GM12878 (cell line): ENCODE measurements at regions not wholly inside any gene's neighbourhood (a gene's known extent, or its start where the extent isn't known, plus 50 kb on each side); places are given as distances from the start of the nearest gene placed in this dataset.

Experiments
- BACH1 ChIP-seq: fragments of 450-650 bp; IDR thresholded peaks from 2 replicates; pipeline ENCODE4 v1.6.1; 2017; ENCODE audit warnings: mild to moderate bottlenecking, borderline replicate concordance
- CHD4 ChIP-seq: fragments of 200-600 bp; sonication (generic); IDR thresholded peaks from 2 replicates; pipeline ENCODE4 v1.6.1; 2016; ENCODE audit warnings: mild to moderate bottlenecking
- GABPA ChIP-seq: IDR thresholded peaks from 2 replicates; pipeline ENCODE4 v1.6.1; 2014; ENCODE audit warnings: antibody characterized with exemption, low read depth, mild to moderate bottlenecking, inconsistent platforms
- MEF2A ChIP-seq: IDR thresholded peaks from 2 replicates; pipeline ENCODE4 v1.6.1; 2011; ENCODE audit warnings: low read depth, mild to moderate bottlenecking, low read length, moderate library complexity; ENCODE audit not compliant: insufficient read depth
- NBN ChIP-seq: fragments of 450-650 bp; IDR thresholded peaks from 2 replicates; pipeline ENCODE4 v1.6.1; 2016
- RELA ChIP-seq: fragments of 450-650 bp; IDR thresholded peaks from 2 replicates; pipeline ENCODE4 v1.8.0; 2014; ENCODE audit warnings: borderline replicate concordance; ENCODE audit not compliant: partially characterized antibody
- TF ChIP-seq, protein P1 (sequence below): fragments of 150-350 bp; IDR thresholded peaks from 2 replicates; pipeline ENCODE4 v1.6.1; 2016; ENCODE audit warnings: low read depth, low read length
- TF ChIP-seq, protein P2 (sequence below): IDR thresholded peaks from 2 replicates; pipeline ENCODE4 v1.6.1; 2012; ENCODE audit warnings: low read depth, low read length, improper control_type of control experiment
- TF ChIP-seq, protein P3 (sequence below), 3 experiments: IDR thresholded peaks in 2 of 3; conservative IDR thresholded peaks in 1 of 3; 2 replicates each; pipeline ENCODE4 v1.5.1; 2011; ENCODE audit warnings: low read depth in 3 of 3, low read length in 3 of 3, mild to moderate bottlenecking in 3 of 3, control low read depth in 2 of 3, moderate library complexity in 2 of 3, inconsistent platforms in 1 of 3, mixed read lengths in 1 of 3; ENCODE audit not compliant: control insufficient read depth in 2 of 3, insufficient read depth in 1 of 3; ENCODE audit errors: extremely low read depth in 1 of 3
- TF ChIP-seq, protein P4 (sequence below): fragments of 150-350 bp; IDR thresholded peaks from 2 replicates; pipeline ENCODE4 v1.6.1; 2014; ENCODE audit warnings: mild to moderate bottlenecking, low read depth, low read length
- TF ChIP-seq, protein P5 (sequence below): IDR thresholded peaks from 2 replicates; pipeline ENCODE4 v1.6.1; 2011; ENCODE audit warnings: low read depth, mild to moderate bottlenecking, low read length, moderate library complexity, borderline replicate concordance; ENCODE audit errors: extremely low read depth

DNA sequence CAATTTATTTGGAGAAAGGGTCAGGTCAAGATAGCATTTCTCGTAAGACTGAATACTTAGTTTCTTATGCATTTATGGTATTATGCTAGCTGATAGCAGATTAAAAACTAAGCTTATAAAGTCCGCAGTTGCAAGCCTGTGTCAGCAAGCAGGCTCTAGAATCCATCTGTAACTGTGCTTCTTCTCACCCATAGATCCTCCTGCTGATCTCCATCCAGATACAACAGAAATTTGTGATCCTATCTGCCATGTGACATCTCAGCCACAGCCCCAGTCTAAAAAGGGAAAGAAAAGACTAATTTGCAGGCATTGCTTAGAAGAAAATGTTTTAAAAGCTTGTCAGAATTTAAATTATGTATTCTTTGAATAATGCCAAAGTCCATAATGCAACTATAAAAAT is 265.4 kb upstream of the CCDC54 start (continued):
- TF ChIP-seq, protein P1, sequence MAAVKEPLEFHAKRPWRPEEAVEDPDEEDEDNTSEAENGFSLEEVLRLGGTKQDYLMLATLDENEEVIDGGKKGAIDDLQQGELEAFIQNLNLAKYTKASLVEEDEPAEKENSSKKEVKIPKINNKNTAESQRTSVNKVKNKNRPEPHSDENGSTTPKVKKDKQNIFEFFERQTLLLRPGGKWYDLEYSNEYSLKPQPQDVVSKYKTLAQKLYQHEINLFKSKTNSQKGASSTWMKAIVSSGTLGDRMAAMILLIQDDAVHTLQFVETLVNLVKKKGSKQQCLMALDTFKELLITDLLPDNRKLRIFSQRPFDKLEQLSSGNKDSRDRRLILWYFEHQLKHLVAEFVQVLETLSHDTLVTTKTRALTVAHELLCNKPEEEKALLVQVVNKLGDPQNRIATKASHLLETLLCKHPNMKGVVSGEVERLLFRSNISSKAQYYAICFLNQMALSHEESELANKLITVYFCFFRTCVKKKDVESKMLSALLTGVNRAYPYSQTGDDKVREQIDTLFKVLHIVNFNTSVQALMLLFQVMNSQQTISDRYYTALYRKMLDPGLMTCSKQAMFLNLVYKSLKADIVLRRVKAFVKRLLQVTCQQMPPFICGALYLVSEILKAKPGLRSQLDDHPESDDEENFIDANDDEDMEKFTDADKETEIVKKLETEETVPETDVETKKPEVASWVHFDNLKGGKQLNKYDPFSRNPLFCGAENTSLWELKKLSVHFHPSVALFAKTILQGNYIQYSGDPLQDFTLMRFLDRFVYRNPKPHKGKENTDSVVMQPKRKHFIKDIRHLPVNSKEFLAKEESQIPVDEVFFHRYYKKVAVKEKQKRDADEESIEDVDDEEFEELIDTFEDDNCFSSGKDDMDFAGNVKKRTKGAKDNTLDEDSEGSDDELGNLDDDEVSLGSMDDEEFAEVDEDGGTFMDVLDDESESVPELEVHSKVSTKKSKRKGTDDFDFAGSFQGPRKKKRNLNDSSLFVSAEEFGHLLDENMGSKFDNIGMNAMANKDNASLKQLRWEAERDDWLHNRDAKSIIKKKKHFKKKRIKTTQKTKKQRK: no peak
- TF ChIP-seq NBN (no peak), MEF2A (no peak), GABPA (no peak), CHD4 (no peak), RELA (no peak), BACH1 (no peak)
- TF ChIP-seq, protein P2, sequence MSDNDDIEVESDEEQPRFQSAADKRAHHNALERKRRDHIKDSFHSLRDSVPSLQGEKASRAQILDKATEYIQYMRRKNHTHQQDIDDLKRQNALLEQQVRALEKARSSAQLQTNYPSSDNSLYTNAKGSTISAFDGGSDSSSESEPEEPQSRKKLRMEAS: no peak
- TF ChIP-seq, protein P3, sequence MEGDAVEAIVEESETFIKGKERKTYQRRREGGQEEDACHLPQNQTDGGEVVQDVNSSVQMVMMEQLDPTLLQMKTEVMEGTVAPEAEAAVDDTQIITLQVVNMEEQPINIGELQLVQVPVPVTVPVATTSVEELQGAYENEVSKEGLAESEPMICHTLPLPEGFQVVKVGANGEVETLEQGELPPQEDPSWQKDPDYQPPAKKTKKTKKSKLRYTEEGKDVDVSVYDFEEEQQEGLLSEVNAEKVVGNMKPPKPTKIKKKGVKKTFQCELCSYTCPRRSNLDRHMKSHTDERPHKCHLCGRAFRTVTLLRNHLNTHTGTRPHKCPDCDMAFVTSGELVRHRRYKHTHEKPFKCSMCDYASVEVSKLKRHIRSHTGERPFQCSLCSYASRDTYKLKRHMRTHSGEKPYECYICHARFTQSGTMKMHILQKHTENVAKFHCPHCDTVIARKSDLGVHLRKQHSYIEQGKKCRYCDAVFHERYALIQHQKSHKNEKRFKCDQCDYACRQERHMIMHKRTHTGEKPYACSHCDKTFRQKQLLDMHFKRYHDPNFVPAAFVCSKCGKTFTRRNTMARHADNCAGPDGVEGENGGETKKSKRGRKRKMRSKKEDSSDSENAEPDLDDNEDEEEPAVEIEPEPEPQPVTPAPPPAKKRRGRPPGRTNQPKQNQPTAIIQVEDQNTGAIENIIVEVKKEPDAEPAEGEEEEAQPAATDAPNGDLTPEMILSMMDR (IDR thresholded peaks at IDR 0.05 in 2 of 3, conservative IDR thresholded peaks at IDR 0.05 in 1 of 3; ENCODE audit: control insufficient read depth in 2 of 3, extremely low read depth in 1 of 3, insufficient read depth in 1 of 3, low read depth in 3 of 3, low read length in 3 of 3): no peak
- TF ChIP-seq, protein P4, sequence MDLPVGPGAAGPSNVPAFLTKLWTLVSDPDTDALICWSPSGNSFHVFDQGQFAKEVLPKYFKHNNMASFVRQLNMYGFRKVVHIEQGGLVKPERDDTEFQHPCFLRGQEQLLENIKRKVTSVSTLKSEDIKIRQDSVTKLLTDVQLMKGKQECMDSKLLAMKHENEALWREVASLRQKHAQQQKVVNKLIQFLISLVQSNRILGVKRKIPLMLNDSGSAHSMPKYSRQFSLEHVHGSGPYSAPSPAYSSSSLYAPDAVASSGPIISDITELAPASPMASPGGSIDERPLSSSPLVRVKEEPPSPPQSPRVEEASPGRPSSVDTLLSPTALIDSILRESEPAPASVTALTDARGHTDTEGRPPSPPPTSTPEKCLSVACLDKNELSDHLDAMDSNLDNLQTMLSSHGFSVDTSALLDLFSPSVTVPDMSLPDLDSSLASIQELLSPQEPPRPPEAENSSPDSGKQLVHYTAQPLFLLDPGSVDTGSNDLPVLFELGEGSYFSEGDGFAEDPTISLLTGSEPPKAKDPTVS: no peak
- TF ChIP-seq, protein P5, sequence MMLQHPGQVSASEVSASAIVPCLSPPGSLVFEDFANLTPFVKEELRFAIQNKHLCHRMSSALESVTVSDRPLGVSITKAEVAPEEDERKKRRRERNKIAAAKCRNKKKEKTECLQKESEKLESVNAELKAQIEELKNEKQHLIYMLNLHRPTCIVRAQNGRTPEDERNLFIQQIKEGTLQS: no peak
- TF ChIP-seq, all 136 proteins: peak for 0
